HCT116 (cell line): ENCODE measurements at regions not wholly inside any gene's neighbourhood (a gene's known extent, or its start where the extent isn't known, plus 50 kb on each side); places are given as distances from the start of the nearest gene placed in this dataset.

Experiments
- ATAC-seq: fragments of 200-7000 bp; cut with Tn5 transposase; 2 replicates; pipeline ENCODE4 v1.9.1; 2020; ENCODE audit warnings: mild to moderate bottlenecking, moderate library complexity
- BruUV-seq: library from RNA; stranded (reverse); fragments of 400-500 nt; replicated peaks from 2 replicates; lab custom pipeline; 2021; lab: Mats Ljungman, UMichigan
- CTCF ChIA-PET: fragments of 300-600 bp; sonication (Branson Sonifier 250); formaldehyde crosslinking; loops from one replicate; lab custom pipeline; 2021; ENCODE audit warnings: antibody characterized with exemption; lab: Charles Lee
- POLR2A ChIA-PET: fragments of 300-600, 350-600 bp; sonication (Branson Sonifier 250); formaldehyde crosslinking; loops from one replicate; lab custom pipeline; 2021; ENCODE audit warnings: antibody characterized with exemption; lab: Charles Lee
- RAD21 ChIA-PET, 2 experiments: fragments of 300-600 bp; sonication (Branson Sonifier 250); formaldehyde crosslinking; loops; one replicate each; lab custom pipeline; 2023; ENCODE audit warnings: low total read pairs in 2 of 2; ENCODE audit not compliant: uncharacterized antibody in 2 of 2, unreplicated experiment in 2 of 2, low non-redundant PET in 1 of 2; lab: Charles Lee
- DNase-seq: peaks from one replicate; pipeline ENCODE4 v3.0.0-alpha.2; 2010; ENCODE audit warnings: low read depth, low spot score
- H2AFZ ChIP-seq: fragments of 200-600 bp; shearing (Covaris generic), sonication (generic); 2 replicates; pipeline ENCODE4 v1.6.1; 2017; ENCODE audit warnings: low read depth, mixed run types, mixed read lengths, antibody characterized with exemption, low read length; ENCODE audit not compliant: poor library complexity, severe bottlenecking
- H3K27ac ChIP-seq: 2 replicates; pipeline ENCODE4 v1.5.1; 2012; ENCODE audit warnings: low read depth, low read length
- H3K27me3 ChIP-seq: fragments of 200-600 bp; sonication (generic); 2 replicates; pipeline ENCODE4 v1.6.1; 2016; ENCODE audit warnings: mixed run types, low read length, mixed read lengths; ENCODE audit not compliant: insufficient read depth
- H3K36me3 ChIP-seq, 2 experiments: fragments of 200-500 bp in 1 of 2; fragments of 200-600 bp in 1 of 2; sonication (Bioruptor generic) in 1 of 2; sonication (generic) in 1 of 2; 2 replicates each; pipeline versions ENCODE4 v1.5.1 to v1.6.1; 2014 to 2016; ENCODE audit warnings: low read length in 2 of 2, inconsistent platforms in 1 of 2, mixed read lengths in 1 of 2, mixed run types in 1 of 2; ENCODE audit not compliant: insufficient read depth in 2 of 2, control insufficient read depth in 1 of 2
- H3K4me1 ChIP-seq, 2 experiments: fragments of 200-600 bp in 1 of 2; sonication (generic) in 1 of 2; 2 replicates each; pipeline versions ENCODE4 v1.5.1 to v1.6.1; 2012 to 2017; ENCODE audit warnings: low read length in 2 of 2, inconsistent platforms in 1 of 2, mild to moderate bottlenecking in 1 of 2, mixed read lengths in 1 of 2, mixed run types in 1 of 2, moderate library complexity in 1 of 2; ENCODE audit not compliant: insufficient read depth in 2 of 2, control insufficient read depth in 1 of 2
- H3K4me2 ChIP-seq: fragments of 200-600 bp; sonication (generic); 2 replicates; pipeline ENCODE4 v1.6.1; 2017; ENCODE audit warnings: mixed run types, low read length, mixed read lengths
- H3K4me3 ChIP-seq, 2 experiments: fragments of 200-600 bp in 1 of 2; sonication (generic) in 1 of 2; replicated peaks in 1 of 2; 2 replicates each; pipeline ENCODE4 v1.5.1; 2011 to 2016; ENCODE audit warnings: low read length in 2 of 2, control low read depth in 1 of 2, low read depth in 1 of 2, mild to moderate bottlenecking in 1 of 2, mixed read lengths in 1 of 2, mixed run types in 1 of 2
- H3K79me2 ChIP-seq: fragments of 200-600 bp; sonication (generic); 2 replicates; pipeline ENCODE4 v1.6.1; 2017; ENCODE audit warnings: mild to moderate bottlenecking, mixed run types, low read length, moderate library complexity, mixed read lengths; ENCODE audit not compliant: insufficient read depth
- H3K9ac ChIP-seq: fragments of 200-600 bp; sonication (generic); 2 replicates; pipeline ENCODE4 v1.6.1; 2016; ENCODE audit warnings: low read length, mixed read lengths
- H3K9me2 ChIP-seq: fragments of 200-600 bp; sonication (generic), shearing (Covaris generic); 2 replicates; pipeline ENCODE4 v1.6.1; 2017; ENCODE audit warnings: mixed run types, mild to moderate bottlenecking, moderate library complexity; ENCODE audit not compliant: insufficient read depth
- H3K9me3 ChIP-seq, 2 experiments: fragments of 200-500 bp in 1 of 2; fragments of 200-600 bp in 1 of 2; sonication (Bioruptor generic) in 1 of 2; sonication (generic) in 1 of 2; 2 replicates each; pipeline ENCODE4 v1.6.1; 2014 to 2017; ENCODE audit warnings: low read length in 2 of 2, mixed read lengths in 2 of 2, inconsistent platforms in 1 of 2, low read depth in 1 of 2, mild to moderate bottlenecking in 1 of 2, mixed run types in 1 of 2, moderate library complexity in 1 of 2; ENCODE audit not compliant: control insufficient read depth in 1 of 2, insufficient read depth in 1 of 2
- H4K20me1 ChIP-seq: fragments of 200-600 bp; sonication (generic), shearing (Covaris generic); 2 replicates; pipeline ENCODE4 v1.6.1; 2017; ENCODE audit warnings: mixed run types, mild to moderate bottlenecking, moderate library complexity; ENCODE audit not compliant: insufficient read depth
- CBX3 ChIP-seq: IDR thresholded peaks from 2 replicates; pipeline ENCODE4 v1.6.1; 2012; ENCODE audit warnings: low read depth
- CEBPB ChIP-seq: IDR thresholded peaks from 2 replicates; pipeline ENCODE4 v1.6.1; 2012; ENCODE audit warnings: low read depth
- EGR1 ChIP-seq: IDR thresholded peaks from 2 replicates; pipeline ENCODE4 v1.6.1; 2012; ENCODE audit warnings: low read depth
- ELF1 ChIP-seq: IDR thresholded peaks from 2 replicates; pipeline ENCODE4 v1.6.1; 2012; ENCODE audit warnings: low read depth, borderline replicate concordance
- EZH2 ChIP-seq: fragments of 200-600 bp; sonication (generic); IDR thresholded peaks from 2 replicates; pipeline ENCODE4 v1.6.1; 2017; ENCODE audit warnings: antibody characterized with exemption, mixed run types
- EZH2phosphoT487 ChIP-seq: fragments of 200-600 bp; IDR thresholded peaks from 2 replicates; pipeline ENCODE4 v1.6.1; 2018; ENCODE audit warnings: antibody characterized with exemption, borderline replicate concordance
- FOSL1 ChIP-seq: IDR thresholded peaks from 2 replicates; pipeline ENCODE4 v1.6.1; 2012; ENCODE audit warnings: low read depth
- JUND ChIP-seq: IDR thresholded peaks from 2 replicates; pipeline ENCODE4 v1.6.1; 2012
- POLR2A ChIP-seq: IDR thresholded peaks from 2 replicates; pipeline ENCODE4 v1.7.0; 2011; ENCODE audit warnings: borderline replicate concordance; ENCODE audit not compliant: insufficient read depth, insufficient read length; ENCODE audit errors: extremely low read depth
- POLR2AphosphoS5 ChIP-seq: IDR thresholded peaks from 2 replicates; pipeline ENCODE4 v1.6.1; 2011; ENCODE audit warnings: mild to moderate bottlenecking, low read depth, low read length, moderate library complexity
- RAD21 ChIP-seq: IDR thresholded peaks from 2 replicates; pipeline ENCODE4 v1.6.1; 2012; ENCODE audit warnings: low read depth, mild to moderate bottlenecking
- SP1 ChIP-seq: IDR thresholded peaks from 2 replicates; pipeline ENCODE4 v1.6.1; 2012; ENCODE audit warnings: low read depth
- TCF7L2 ChIP-seq: IDR thresholded peaks from 2 replicates; pipeline ENCODE4 v1.7.0; 2011; ENCODE audit warnings: borderline replicate concordance, inconsistent platforms; ENCODE audit not compliant: insufficient read depth, insufficient read length; ENCODE audit errors: extremely low read depth
- YY1 ChIP-seq: IDR thresholded peaks from 2 replicates; pipeline ENCODE4 v1.6.1; 2011; ENCODE audit warnings: low read length, low read depth, moderate library complexity, mild to moderate bottlenecking; ENCODE audit not compliant: insufficient replicate concordance; ENCODE audit errors: extremely low read depth
- ZBTB33 ChIP-seq: IDR thresholded peaks from 2 replicates; pipeline ENCODE4 v1.6.1; 2011; ENCODE audit warnings: mild to moderate bottlenecking, low read length, moderate library complexity; ENCODE audit not compliant: insufficient replicate concordance; ENCODE audit errors: extremely low read depth
- ZFX ChIP-seq: fragments of 450-650 bp; IDR thresholded peaks from 2 replicates; pipeline ENCODE4 v1.6.1; 2017
- ZNF274 ChIP-seq: fragments of 200-500 bp; sonication (Bioruptor generic); IDR thresholded peaks from 2 replicates; pipeline ENCODE4 v1.6.1; 2014; ENCODE audit warnings: mild to moderate bottlenecking, low read depth, low read length, inconsistent platforms
- intact Hi-C: fragments of 100-400 bp; cut with micrococcal nuclease; formaldehyde crosslinking; loops from 2 replicates; pipeline ENCODE4 v1.10.0; 2022
- TF ChIP-seq, protein P1 (sequence below), 3 experiments: fragments of 200-600 bp in 1 of 3; sonication (generic) in 1 of 3; IDR thresholded peaks in 2 of 3; conservative IDR thresholded peaks in 1 of 3; 2 replicates each; pipeline ENCODE4 v1.5.1; 2012 to 2017; ENCODE audit warnings: low read depth in 2 of 3, low read length in 2 of 3, antibody characterized with exemption in 1 of 3, borderline replicate concordance in 1 of 3, control low read depth in 1 of 3, mild to moderate bottlenecking in 1 of 3, mixed read lengths in 1 of 3, mixed run types in 1 of 3, moderate library complexity in 1 of 3; ENCODE audit not compliant: insufficient read depth in 1 of 3
- TF ChIP-seq, protein P2 (sequence below): IDR thresholded peaks from 2 replicates; pipeline ENCODE4 v1.6.1; 2012; ENCODE audit warnings: low read depth
- TF ChIP-seq, protein P3 (sequence below): IDR thresholded peaks from 2 replicates; pipeline ENCODE4 v1.6.1; 2012

DNA sequence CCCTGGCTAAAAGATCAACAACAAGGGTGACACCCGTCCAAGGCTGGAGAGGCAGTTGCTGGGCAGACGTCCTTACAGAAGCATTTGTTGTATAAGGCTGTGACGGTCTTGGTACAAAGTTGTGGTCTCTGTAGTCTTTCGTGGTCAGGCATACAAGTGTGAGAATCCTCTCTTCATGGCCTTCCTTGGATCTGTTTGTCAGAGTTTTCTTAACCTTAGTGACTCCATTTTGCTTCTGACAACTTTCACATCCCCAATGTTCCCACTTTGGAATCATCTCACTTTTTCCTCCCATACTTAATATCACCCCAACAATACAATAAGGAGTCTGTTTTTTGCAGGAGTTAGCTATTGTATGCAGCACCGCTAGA lies 72.7 kb upstream of the ZCCHC2 start:
- Histone ChIP-seq H3K4me3 (no peak overlapping the region), H3K9me3 (no peaks in the 10 kb centered on the region), H3K4me1 (peaks cover 30 to 39% of the 10 kb centered on the region in 2 experiments), H2AFZ (peak overlapping the region; percentile 71), H3K27ac (peak overlapping the region; percentile 83), H3K9ac (peak overlapping the region; percentile 44; the same call in 1 of the 2 replicates)
- intact Hi-C loops, result loop anchor here (2.0 to 5.0 kb wide), 2 partner anchors 37 to 73 kb away; partner anchors contain the start of gene ZCCHC2
- CTCF ChIA-PET, result interaction anchor here (1.0 to 1.6 kb wide), 3 partner anchors 21 to 134 kb away, joined by 3 to 9 read pairs (median 3); no protein-coding TSS in a partner anchor
- RAD21 ChIA-PET, result interaction anchor here (1.3 to 1.6 kb wide), 2 partner anchors 24 to 36 kb away, joined by 4 to 5 read pairs; no protein-coding TSS in a partner anchor
- no peak for DNase-seq
- BruUV-seq, result no TSS peak
- no peak for TF ChIP-seq CEBPB
- TF ChIP-seq ZBTB33, result no peak
- no peak for TF ChIP-seq FOSL1
- TF ChIP-seq, protein P1, sequence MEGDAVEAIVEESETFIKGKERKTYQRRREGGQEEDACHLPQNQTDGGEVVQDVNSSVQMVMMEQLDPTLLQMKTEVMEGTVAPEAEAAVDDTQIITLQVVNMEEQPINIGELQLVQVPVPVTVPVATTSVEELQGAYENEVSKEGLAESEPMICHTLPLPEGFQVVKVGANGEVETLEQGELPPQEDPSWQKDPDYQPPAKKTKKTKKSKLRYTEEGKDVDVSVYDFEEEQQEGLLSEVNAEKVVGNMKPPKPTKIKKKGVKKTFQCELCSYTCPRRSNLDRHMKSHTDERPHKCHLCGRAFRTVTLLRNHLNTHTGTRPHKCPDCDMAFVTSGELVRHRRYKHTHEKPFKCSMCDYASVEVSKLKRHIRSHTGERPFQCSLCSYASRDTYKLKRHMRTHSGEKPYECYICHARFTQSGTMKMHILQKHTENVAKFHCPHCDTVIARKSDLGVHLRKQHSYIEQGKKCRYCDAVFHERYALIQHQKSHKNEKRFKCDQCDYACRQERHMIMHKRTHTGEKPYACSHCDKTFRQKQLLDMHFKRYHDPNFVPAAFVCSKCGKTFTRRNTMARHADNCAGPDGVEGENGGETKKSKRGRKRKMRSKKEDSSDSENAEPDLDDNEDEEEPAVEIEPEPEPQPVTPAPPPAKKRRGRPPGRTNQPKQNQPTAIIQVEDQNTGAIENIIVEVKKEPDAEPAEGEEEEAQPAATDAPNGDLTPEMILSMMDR (IDR thresholded peaks at IDR 0.05 in 2 of 3, conservative IDR thresholded peaks at IDR 0.05 in 1 of 3; ENCODE audit: borderline replicate concordance in 1 of 3, insufficient read depth in 1 of 3, low read depth in 2 of 3, low read length in 2 of 3), result no peak
- no peak for TF ChIP-seq EGR1
- TF ChIP-seq POLR2A, result no peak
- TF ChIP-seq JUND, result no peak
- TF ChIP-seq ELF1, result no peak
- no peak for TF ChIP-seq SP1
- TF ChIP-seq, protein P2, sequence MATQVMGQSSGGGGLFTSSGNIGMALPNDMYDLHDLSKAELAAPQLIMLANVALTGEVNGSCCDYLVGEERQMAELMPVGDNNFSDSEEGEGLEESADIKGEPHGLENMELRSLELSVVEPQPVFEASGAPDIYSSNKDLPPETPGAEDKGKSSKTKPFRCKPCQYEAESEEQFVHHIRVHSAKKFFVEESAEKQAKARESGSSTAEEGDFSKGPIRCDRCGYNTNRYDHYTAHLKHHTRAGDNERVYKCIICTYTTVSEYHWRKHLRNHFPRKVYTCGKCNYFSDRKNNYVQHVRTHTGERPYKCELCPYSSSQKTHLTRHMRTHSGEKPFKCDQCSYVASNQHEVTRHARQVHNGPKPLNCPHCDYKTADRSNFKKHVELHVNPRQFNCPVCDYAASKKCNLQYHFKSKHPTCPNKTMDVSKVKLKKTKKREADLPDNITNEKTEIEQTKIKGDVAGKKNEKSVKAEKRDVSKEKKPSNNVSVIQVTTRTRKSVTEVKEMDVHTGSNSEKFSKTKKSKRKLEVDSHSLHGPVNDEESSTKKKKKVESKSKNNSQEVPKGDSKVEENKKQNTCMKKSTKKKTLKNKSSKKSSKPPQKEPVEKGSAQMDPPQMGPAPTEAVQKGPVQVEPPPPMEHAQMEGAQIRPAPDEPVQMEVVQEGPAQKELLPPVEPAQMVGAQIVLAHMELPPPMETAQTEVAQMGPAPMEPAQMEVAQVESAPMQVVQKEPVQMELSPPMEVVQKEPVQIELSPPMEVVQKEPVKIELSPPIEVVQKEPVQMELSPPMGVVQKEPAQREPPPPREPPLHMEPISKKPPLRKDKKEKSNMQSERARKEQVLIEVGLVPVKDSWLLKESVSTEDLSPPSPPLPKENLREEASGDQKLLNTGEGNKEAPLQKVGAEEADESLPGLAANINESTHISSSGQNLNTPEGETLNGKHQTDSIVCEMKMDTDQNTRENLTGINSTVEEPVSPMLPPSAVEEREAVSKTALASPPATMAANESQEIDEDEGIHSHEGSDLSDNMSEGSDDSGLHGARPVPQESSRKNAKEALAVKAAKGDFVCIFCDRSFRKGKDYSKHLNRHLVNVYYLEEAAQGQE, result no peak
- no peak for TF ChIP-seq CBX3
- no peak for TF ChIP-seq EZH2
- TF ChIP-seq ZFX, result no peak
- TF ChIP-seq TCF7L2, result no peak
- TF ChIP-seq EZH2phosphoT487, result no peak
- no peak for TF ChIP-seq POLR2AphosphoS5
- no peak for TF ChIP-seq RAD21
- no peak for TF ChIP-seq YY1
- TF ChIP-seq ZNF274, result no peak
- TF ChIP-seq, protein P3, sequence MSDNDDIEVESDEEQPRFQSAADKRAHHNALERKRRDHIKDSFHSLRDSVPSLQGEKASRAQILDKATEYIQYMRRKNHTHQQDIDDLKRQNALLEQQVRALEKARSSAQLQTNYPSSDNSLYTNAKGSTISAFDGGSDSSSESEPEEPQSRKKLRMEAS, result no peak
- TF ChIP-seq, all 23 proteins: peak for 0
- Histone ChIP-seq H3K4me2 (peak overlapping the region; percentile 69), H3K27me3 (no peaks in the 10 kb centered on the region), H3K36me3 (no peaks in the 10 kb centered on the region), H4K20me1 (no peaks in the 10 kb centered on the region), H3K79me2 (no peaks in the 10 kb centered on the region), H3K9me2 (no peaks in the 10 kb centered on the region)
- no peak for ATAC-seq
- POLR2A ChIA-PET, result interaction anchor here (1.6 kb wide), 2 partner anchors 25 to 72 kb away, joined by 5 to 6 read pairs; partner anchors contain the start of gene ZCCHC2
